GM23338 (cell line): ENCODE measurements at regions not wholly inside any gene's neighbourhood (a gene's known extent, or its start where the extent isn't known, plus 50 kb on each side); places are given as distances from the start of the nearest gene placed in this dataset.

Source experiments
- ATAC-seq: fragments of 200-7000 bp; cut with Tn5 transposase; 3 replicates; pipeline ENCODE4 v1.9.1; 2020
- DNase-seq: peaks from one replicate; pipeline ENCODE4 v3.0.0-alpha.2; 2015; ENCODE audit warnings: low spot score
- H2AFZ ChIP-seq: fragments of 200-600 bp; sonication (generic); 2 replicates; pipeline ENCODE4 v1.8.0; 2016; ENCODE audit warnings: antibody characterized with exemption, mild to moderate bottlenecking, moderate library complexity
- H3F3A ChIP-seq: fragments of 200-600 bp; sonication (generic); replicated peaks from 2 replicates; pipeline ENCODE4 v1.8.0; 2017; ENCODE audit warnings: antibody characterized with exemption, mixed run types, low read depth
- H3K27ac ChIP-seq: fragments of 200-600 bp; sonication (generic); 2 replicates; pipeline ENCODE4 v1.6.1; 2016; ENCODE audit warnings: low read depth
- H3K27me3 ChIP-seq: fragments of 200-600 bp; sonication (generic); 2 replicates; pipeline ENCODE4 v1.8.0; 2016; ENCODE audit warnings: mild to moderate bottlenecking, mixed run types, moderate library complexity; ENCODE audit not compliant: insufficient read depth
- H3K36me3 ChIP-seq: fragments of 200-600 bp; sonication (generic); 2 replicates; pipeline ENCODE4 v1.8.0; 2016; ENCODE audit warnings: mild to moderate bottlenecking; ENCODE audit not compliant: insufficient read depth
- H3K4me1 ChIP-seq: fragments of 200-600 bp; sonication (generic); 2 replicates; pipeline ENCODE4 v1.8.0; 2016; ENCODE audit warnings: mild to moderate bottlenecking, moderate library complexity; ENCODE audit not compliant: insufficient read depth
- H3K4me2 ChIP-seq: fragments of 200-600 bp; sonication (generic); 2 replicates; pipeline ENCODE4 v1.7.1; 2017; ENCODE audit warnings: mixed run types
- H3K4me3 ChIP-seq: fragments of 200-600 bp; sonication (generic); 2 replicates; pipeline ENCODE4 v1.6.1; 2016; ENCODE audit warnings: mixed run types
- H3K79me2 ChIP-seq: fragments of 200-600 bp; sonication (generic); replicated peaks from 2 replicates; pipeline ENCODE4 v1.8.0; 2017; ENCODE audit warnings: mild to moderate bottlenecking; ENCODE audit not compliant: insufficient read depth
- H3K9me2 ChIP-seq: fragments of 200-600 bp; sonication (generic); 2 replicates; pipeline ENCODE4 v1.8.0; 2017; ENCODE audit not compliant: insufficient read depth
- H4K20me1 ChIP-seq: fragments of 200-600 bp; sonication (generic); replicated peaks from 2 replicates; pipeline ENCODE4 v1.8.0; 2017; ENCODE audit warnings: mild to moderate bottlenecking; ENCODE audit not compliant: insufficient read depth
- H3K27ac Mint-ChIP-seq: 2 replicates; pipeline ENCODE4 v1.8.0; 2020; ENCODE audit warnings: inconsistent platforms, mild to moderate bottlenecking, moderate library complexity, mixed read lengths
- H3K27me3 Mint-ChIP-seq: 3 replicates; pipeline ENCODE4 v1.8.0; 2022; ENCODE audit warnings: low read depth, mild to moderate bottlenecking, moderate library complexity, mixed read lengths, inconsistent platforms; ENCODE audit not compliant: insufficient read depth, poor library complexity
- H3K36me3 Mint-ChIP-seq: 3 replicates; pipeline ENCODE4 v1.8.0; 2021; ENCODE audit warnings: low read depth, mild to moderate bottlenecking, inconsistent platforms, moderate library complexity, mixed read lengths
- H3K4me1 Mint-ChIP-seq: 3 replicates; pipeline ENCODE4 v1.8.0; 2020; ENCODE audit warnings: mild to moderate bottlenecking, inconsistent platforms, mixed read lengths
- H3K4me3 Mint-ChIP-seq: 3 replicates; pipeline ENCODE4 v1.8.0; 2021; ENCODE audit warnings: moderate library complexity, mild to moderate bottlenecking, inconsistent platforms, mixed read lengths
- H3K9me3 Mint-ChIP-seq: 3 replicates; pipeline ENCODE4 v1.8.0; 2020; ENCODE audit warnings: moderate library complexity, mild to moderate bottlenecking, inconsistent platforms, mixed read lengths
- CREB1 ChIP-seq: fragments of 250-450 bp; sonication (Bioruptor Pico); IDR thresholded peaks from 2 replicates; pipeline ENCODE4 v1.5.0; 2020; ENCODE audit warnings: low read depth, mild to moderate bottlenecking, moderate library complexity
- CTCF ChIP-seq, 2 experiments: fragments of 200-600 bp in 1 of 2; sonication (generic) in 1 of 2; conservative IDR thresholded peaks; 2 replicates each; pipeline versions ENCODE4 v1.5.1 to v1.6.1; 2016 to 2017; ENCODE audit warnings: antibody characterized with exemption in 2 of 2, low read depth in 2 of 2, mild to moderate bottlenecking in 2 of 2, moderate library complexity in 1 of 2
- ETS1 ChIP-seq: IDR thresholded peaks from 2 replicates; pipeline ENCODE4 v1.6.1; 2016; ENCODE audit warnings: antibody characterized with exemption
- EZH2 ChIP-seq: fragments of 200-600 bp; sonication (generic); IDR thresholded peaks from one replicate; pipeline ENCODE4 v1.8.0; 2017; ENCODE audit warnings: antibody characterized with exemption, mild to moderate bottlenecking, low read depth; ENCODE audit not compliant: unreplicated experiment
- EZH2phosphoT487 ChIP-seq: fragments of 200-600 bp; sonication (generic); IDR thresholded peaks from one replicate; pipeline ENCODE4 v1.8.1; 2018; ENCODE audit warnings: antibody characterized with exemption; ENCODE audit not compliant: unreplicated experiment
- JUNB ChIP-seq: IDR thresholded peaks from one replicate; pipeline ENCODE4 v1.6.1; 2016; ENCODE audit warnings: antibody characterized with exemption; ENCODE audit not compliant: unreplicated experiment
- NANOG ChIP-seq: IDR thresholded peaks from 2 replicates; pipeline ENCODE4 v1.6.1; 2016; ENCODE audit warnings: antibody characterized with exemption, borderline replicate concordance
- POLR2AphosphoS5 ChIP-seq: IDR thresholded peaks from 2 replicates; pipeline ENCODE4 v1.6.1; 2016; ENCODE audit warnings: antibody characterized with exemption, low read depth
- REST ChIP-seq: IDR thresholded peaks from one replicate; pipeline ENCODE4 v1.6.1; 2018; ENCODE audit warnings: antibody characterized with exemption; ENCODE audit not compliant: unreplicated experiment
- STAT1 ChIP-seq: IDR thresholded peaks from one replicate; pipeline ENCODE4 v1.6.1; 2016; ENCODE audit warnings: antibody characterized with exemption; ENCODE audit not compliant: unreplicated experiment
- ZNF114 ChIP-seq: fragments of 250-450 bp; sonication (Bioruptor Pico); IDR thresholded peaks from 2 replicates; pipeline ENCODE4 v1.5.0; 2020; ENCODE audit warnings: mild to moderate bottlenecking, moderate library complexity
- ZNF331 ChIP-seq: fragments of 250-450 bp; sonication (Bioruptor Pico); IDR thresholded peaks from 2 replicates; pipeline ENCODE4 v1.5.0; 2020; ENCODE audit warnings: low read depth, mild to moderate bottlenecking, moderate library complexity
- ZNF462 ChIP-seq: fragments of 250-450 bp; sonication (Bioruptor Pico); IDR thresholded peaks from 2 replicates; pipeline ENCODE4 v1.5.0; 2020; ENCODE audit warnings: mild to moderate bottlenecking, moderate library complexity

- H2AFZ ChIP-seq: no peak overlapping the region
- no peak overlapping the region for H3K4me3 ChIP-seq
- no peaks in the 10 kb centered on the region for H3K79me2 ChIP-seq
- no peaks in the 10 kb centered on the region for H3K36me3 ChIP-seq
- H3F3A ChIP-seq: no peaks in the 10 kb centered on the region
- H3K9me3 Mint-ChIP-seq: no peaks in the 10 kb centered on the region
- no peak for DNase-seq
- H3K27me3 ChIP-seq: no peaks in the 10 kb centered on the region
- no peaks in the 10 kb centered on the region for H3K9me2 ChIP-seq
- H3K27ac Mint-ChIP-seq: no peak overlapping the region
- H3K4me3 Mint-ChIP-seq: no peak overlapping the region
- peaks cover 7% of the 10 kb centered on the region for H3K27me3 Mint-ChIP-seq
- TF ChIP-seq CREB1 (CRISPR knock-in tag) (no peak), POLR2AphosphoS5 (no peak), EZH2 (no peak), NANOG (no peak), STAT1 (no peak), JUNB (no peak), CTCF (conservative IDR thresholded peaks at IDR 0.05; ENCODE audit: low read depth in 2 of 2) (no peak), EZH2phosphoT487 (no peak), ZNF331 (no peak), ZNF114 (CRISPR knock-in tag) (no peak), ETS1 (no peak), REST (no peak), ZNF462 (CRISPR knock-in tag) (no peak)
- H3K4me2 ChIP-seq: no peak overlapping the region
- H3K4me1 ChIP-seq: no peaks in the 10 kb centered on the region
- H3K27ac ChIP-seq: no peak overlapping the region
- H3K36me3 Mint-ChIP-seq: no peaks in the 10 kb centered on the region
- H3K4me1 Mint-ChIP-seq: peaks cover 5% of the 10 kb centered on the region
- ATAC-seq: no peak
- no peaks in the 10 kb centered on the region for H4K20me1 ChIP-seq
These were observed 102.3 kb downstream of the NPIPB11 start for GRCh38 chr16:29304251-29304650.
